GM20431 (cell line): ENCODE measurements at regions not wholly inside any gene's neighbourhood (a gene's known extent, or its start where the extent isn't known, plus 50 kb on each side); places are given as distances from the start of the nearest gene placed in this dataset.
"Not testable (repeated sequence)": the region's sequence is repeated elsewhere in the genome, so short reads cannot be mapped to it uniquely, and the experiment has no call there.

Experiments used
- in situ Hi-C: fragments of 300-500 bp; cut with MseI, MboI; formaldehyde crosslinking; loops from one replicate; pipeline ENCODE4 v1.15.0; 2020; ENCODE audit warnings: low sequenced_read_pairs; ENCODE audit not compliant: unreplicated experiment

DNA sequence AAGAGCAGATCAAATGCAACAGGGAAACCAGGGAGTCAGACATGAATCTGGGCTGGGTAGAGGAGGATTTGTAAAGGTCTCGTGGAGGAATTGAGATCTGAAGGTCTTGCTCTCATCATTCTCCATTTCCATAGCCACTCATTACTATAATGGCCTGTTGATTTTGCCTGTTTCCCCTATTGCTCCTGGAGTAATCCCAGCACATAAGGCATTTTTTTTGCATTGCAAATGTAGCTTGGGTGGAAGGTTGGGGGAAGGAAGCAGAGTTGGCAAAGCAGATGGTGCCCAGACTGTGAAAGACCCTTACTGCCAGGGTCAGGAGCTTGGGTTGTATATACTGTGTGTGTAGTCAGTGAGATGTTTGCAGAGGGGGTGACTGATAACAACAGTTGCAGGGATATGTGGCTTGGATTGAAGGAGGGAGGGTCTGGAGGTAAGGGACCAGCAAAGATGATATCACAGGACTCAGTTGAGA, 116.0 kb downstream of the TTC6 start:
- in situ Hi-C loops: no loop called here

GRCh38 chr14:37711831-37712475, 116.5 kb downstream of the TTC6 start:
- in situ Hi-C loops: no loop called here

DNA sequence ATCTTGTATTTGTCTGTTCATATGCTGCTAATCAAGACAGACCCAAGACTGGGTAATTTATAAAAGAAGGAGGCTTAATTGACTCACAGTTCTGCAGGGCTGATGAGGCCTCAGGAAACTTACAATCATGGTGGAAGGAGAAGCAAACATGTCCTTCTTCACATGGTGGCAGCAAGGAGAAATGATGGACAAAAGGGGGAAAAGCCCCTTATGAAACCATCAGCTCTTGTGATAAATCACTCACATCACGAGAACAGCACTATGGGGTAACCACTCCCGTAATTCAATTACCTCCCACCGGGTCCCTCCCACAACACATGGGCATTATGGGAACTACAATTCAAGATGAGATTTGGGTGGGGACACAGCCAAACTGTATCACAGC, 117.0 kb downstream of the TTC6 start:
- in situ Hi-C loops: not testable (repeated sequence)

- in situ Hi-C loops: no loop called here
Observed at GRCh38 chr14:37712976-37713431, 117.6 kb downstream of the TTC6 start.

DNA sequence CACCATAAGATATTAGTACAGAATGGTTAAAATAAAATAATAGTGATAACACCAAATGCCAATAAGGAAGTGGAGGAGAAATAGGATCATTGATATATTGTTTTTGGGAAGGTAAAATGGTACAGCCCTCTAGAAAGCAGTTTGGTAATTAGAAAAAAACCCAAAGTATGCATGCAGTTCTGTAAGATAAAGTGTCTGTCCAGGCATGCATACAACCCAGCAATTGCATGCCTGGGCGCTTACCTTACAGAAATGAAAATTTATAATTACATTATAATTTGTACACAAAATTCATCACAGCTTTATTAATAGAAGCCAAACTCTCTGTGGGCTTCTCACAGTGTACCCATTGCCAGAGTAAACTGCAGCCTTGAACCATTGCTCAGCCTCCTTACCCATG, 124.7 kb downstream of the TTC6 start:
- in situ Hi-C loops: no loop called here

DNA sequence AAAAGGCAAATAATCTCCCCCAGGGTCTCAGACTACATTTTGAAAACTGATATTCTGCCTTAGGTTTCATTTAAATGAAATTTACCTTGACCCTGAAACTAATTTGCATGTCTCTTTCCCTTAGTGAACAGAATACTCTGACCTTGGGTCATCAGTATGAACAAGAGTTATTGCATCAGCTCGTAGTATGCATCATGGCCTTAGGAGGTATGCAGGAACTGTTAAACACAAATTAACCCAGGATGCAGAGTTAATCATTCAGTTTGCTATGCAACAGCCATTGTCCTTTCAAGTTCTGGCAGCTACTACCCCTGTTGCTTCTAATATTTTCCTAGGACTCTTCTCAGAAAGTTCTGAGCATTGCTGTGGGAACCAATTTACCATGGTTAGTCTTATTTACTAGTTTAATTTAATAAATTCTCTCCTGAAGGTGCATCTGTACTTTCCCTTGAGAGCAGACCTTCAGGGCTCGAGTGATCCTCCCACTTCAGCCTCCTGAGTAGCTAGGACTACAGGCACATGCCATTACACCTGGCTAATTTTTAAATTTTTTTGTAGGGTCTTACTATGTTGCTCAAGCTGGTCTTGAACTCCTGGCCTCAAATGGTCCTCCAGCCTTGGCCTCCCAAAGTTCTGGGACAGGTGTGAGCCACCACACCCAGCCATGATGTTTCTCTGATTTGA, 126.7 kb downstream of the TTC6 start:
- in situ Hi-C loops: no loop called here

DNA sequence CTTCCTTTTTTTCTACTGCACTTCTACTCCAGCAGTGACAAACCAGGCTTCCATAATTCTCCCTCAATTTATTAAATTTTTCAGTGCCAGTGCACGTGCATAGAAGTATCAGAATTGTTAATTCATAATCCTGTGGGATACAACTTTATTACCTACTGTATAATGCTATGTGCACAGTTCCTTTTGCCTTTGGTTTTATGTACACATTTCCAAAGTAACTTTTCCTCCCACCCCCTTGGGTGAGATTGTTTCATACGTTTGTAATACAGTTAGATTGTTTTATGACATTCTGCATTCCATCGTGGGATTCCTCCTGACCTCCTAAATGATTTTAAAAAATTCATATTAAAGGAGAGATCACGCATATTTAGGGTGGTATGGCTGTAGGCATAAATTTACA, 128.1 kb downstream of the TTC6 start:
- in situ Hi-C loops: no loop called here

GRCh38 chr14:37726708-37727107, 131.3 kb downstream of the TTC6 start:
- in situ Hi-C loops: no loop called here

DNA sequence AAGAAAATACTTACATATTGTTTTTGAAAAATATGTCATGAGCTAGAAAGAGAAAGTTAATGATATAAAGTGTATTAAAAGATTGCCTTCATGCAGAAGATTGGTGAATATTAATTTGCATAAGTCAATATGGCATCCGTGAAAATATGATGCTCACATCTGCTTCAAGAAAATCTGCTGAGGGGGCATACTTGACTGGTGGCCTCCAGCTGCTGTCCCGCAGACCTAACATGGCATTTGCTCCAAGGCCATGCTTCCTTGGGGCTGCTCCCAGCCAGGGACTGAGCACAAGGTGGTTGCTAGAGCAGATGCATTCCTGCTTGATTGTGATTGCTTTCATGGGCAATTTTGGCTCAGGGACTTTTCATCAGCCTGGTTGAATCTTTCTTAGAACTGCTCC, 133.8 kb downstream of the TTC6 start:
- in situ Hi-C loops: no loop called here

- in situ Hi-C loops: no loop called here
Observed at GRCh38 chr14:37731094-37731493, 135.7 kb downstream of the TTC6 start.

GRCh38 chr14:37745657-37746056, 150.2 kb downstream of the TTC6 start:
- in situ Hi-C loops: no loop called here

GRCh38 chr14:37746140-37746832, 150.9 kb downstream of the TTC6 start:
- in situ Hi-C loops: no loop called here

- in situ Hi-C loops: no loop called here
Observed at GRCh38 chr14:37753459-37753858, 158.0 kb downstream of the TTC6 start.

DNA sequence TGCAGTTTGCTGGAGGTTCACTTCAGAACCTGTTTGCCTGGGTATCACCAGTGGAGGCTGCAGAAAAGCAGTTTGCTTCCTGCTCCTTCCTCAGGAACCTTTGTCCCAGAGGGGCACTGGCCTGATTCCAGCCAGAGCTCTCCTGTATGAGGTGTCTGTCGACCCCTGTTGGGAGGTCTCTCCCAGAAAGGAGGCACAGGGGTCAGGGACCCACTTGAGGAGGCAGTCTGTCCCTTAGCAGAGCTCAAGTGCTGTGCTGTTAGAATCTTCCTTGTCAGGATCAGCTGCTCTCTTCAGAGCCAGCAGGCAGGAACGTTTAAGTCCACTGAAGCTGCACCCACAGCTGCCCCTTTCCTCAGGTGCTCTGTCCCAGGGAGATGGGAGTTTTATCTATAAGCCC, 164.8 kb downstream of the TTC6 start:
- in situ Hi-C loops: not testable (repeated sequence)

- in situ Hi-C loops: no loop called here
Observed at GRCh38 chr14:37763266-37763665, 167.8 kb downstream of the TTC6 start.

GRCh38 chr14:37772283-37772682, 176.9 kb downstream of the TTC6 start:
- in situ Hi-C loops: not testable (repeated sequence)

- in situ Hi-C loops: no loop called here
Observed at GRCh38 chr14:37776791-37777499, 181.5 kb downstream of the TTC6 start.

DNA sequence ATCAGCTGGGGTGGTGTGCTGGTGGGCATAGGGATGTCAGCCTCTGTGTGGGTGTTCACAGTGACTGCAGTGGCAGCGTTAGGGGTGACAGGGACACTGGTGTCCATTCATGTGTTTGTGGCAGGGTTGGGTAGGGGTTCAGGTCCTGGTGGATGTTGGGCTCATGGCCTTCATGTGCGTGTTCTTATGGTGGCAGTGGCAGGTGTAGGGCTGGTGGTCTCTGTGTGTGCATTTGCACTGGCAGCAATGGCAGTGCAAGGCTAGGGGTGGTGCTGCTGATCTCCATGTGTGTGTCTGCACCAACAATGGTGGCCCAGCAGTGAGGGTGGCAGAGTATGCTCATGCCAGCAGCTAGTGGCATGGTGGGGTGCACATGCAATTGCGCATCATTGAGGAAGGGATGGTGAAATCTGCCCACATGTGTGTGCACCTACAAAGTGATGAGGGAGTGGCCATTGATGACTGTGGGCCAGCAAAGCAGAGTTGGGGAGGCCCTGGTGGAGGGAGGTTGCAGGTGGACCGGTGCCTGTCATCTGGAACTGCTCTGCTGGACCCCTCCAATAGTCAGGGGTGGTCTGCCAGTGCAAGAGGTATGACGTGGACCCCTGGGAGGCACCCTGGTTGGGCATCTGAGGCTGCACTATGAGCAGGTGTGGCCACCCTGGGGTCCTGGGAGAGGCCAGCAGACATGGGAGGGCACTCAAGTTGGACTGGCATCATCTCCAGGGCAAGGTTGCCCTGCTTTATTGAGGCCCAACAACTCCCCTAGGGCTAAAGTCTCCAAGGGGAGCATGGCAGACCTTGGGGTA, 182.9 kb downstream of the TTC6 start:
- in situ Hi-C loops: no loop called here

GRCh38 chr14:37779480-37779879, 184.1 kb downstream of the TTC6 start:
- in situ Hi-C loops: no loop called here

- in situ Hi-C loops: not testable (repeated sequence)
Observed at GRCh38 chr14:37780731-37781130, 185.3 kb downstream of the TTC6 start.
